Suprapubic skin (tissue), 4 donors: ENCODE measurements at regions not wholly inside any gene's neighbourhood (a gene's known extent, or its start where the extent isn't known, plus 50 kb on each side); places are given as distances from the start of the nearest gene placed in this dataset.

Source experiments
- CTCF ChIP-seq, 2 donors: fragments of 200-600 bp in 1 of 2; fragments of 450-650 bp in 1 of 2; sonication (generic) in 1 of 2; IDR thresholded peaks; one replicate each; pipeline ENCODE4 v1.5.1; 2016 to 2019; ENCODE audit warnings: antibody characterized with exemption in 2 of 2, mild to moderate bottlenecking in 1 of 2, moderate library complexity in 1 of 2
- POLR2A ChIP-seq, 2 donors: fragments of 450-650 bp; IDR thresholded peaks; one replicate each; pipeline ENCODE4 v1.6.1; 2017; ENCODE audit warnings: antibody characterized with exemption in 2 of 2, mild to moderate bottlenecking in 2 of 2, moderate library complexity in 2 of 2
- POLR2AphosphoS5 ChIP-seq, 3 donors: sonication (generic); formaldehyde crosslinking; IDR thresholded peaks; one replicate each; pipeline ENCODE4 v1.6.1; 2017; ENCODE audit warnings: antibody characterized with exemption in 3 of 3

- TF ChIP-seq POLR2AphosphoS5 (IDR thresholded peaks at IDR 0.05) (no peak), CTCF (IDR thresholded peaks at IDR 0.05) (no peak), POLR2A (IDR thresholded peaks at IDR 0.05) (no peak)
Observed at GRCh38 chr13:61136093-61136492, 279.6 kb downstream of the PCDH20 start.
